Neural crest cell (in vitro differentiated cells): ENCODE measurements at regions not wholly inside any gene's neighbourhood (a gene's known extent, or its start where the extent isn't known, plus 50 kb on each side); places are given as distances from the start of the nearest gene placed in this dataset. TPM values are rescaled to one million over a fixed set of nuclear protein-coding genes. Genes with fewer than 3 reads are reported as not detected.
A peak's percentile ranks its signal among the peaks of the same experiment; 100 is the strongest.

ENCODE experiments used
- DNase-seq: peaks from one replicate; pipeline ENCODE4 v3.0.0; 2021; ENCODE audit warnings: low read depth, mixed read lengths, low spot score
- H3K27ac Mint-ChIP-seq: one replicate; pipeline ENCODE4 v1.8.0; 2021; ENCODE audit warnings: mild to moderate bottlenecking, mixed read lengths; ENCODE audit not compliant: unreplicated experiment
- H3K27me3 Mint-ChIP-seq: 2 replicates; pipeline ENCODE4 v1.8.0; 2021; ENCODE audit warnings: low read depth, mild to moderate bottlenecking, mixed read lengths
- H3K36me3 Mint-ChIP-seq: 2 replicates; pipeline ENCODE4 v1.8.0; 2021; ENCODE audit warnings: low read depth, mild to moderate bottlenecking, mixed read lengths
- H3K4me1 Mint-ChIP-seq: 2 replicates; pipeline ENCODE4 v1.8.0; 2021; ENCODE audit warnings: mixed read lengths
- H3K4me3 Mint-ChIP-seq: one replicate; pipeline ENCODE4 v1.8.0; 2021; ENCODE audit warnings: mild to moderate bottlenecking, mixed read lengths
- H3K9me3 Mint-ChIP-seq: 2 replicates; pipeline ENCODE4 v1.8.0; 2021; ENCODE audit warnings: mixed read lengths
- microRNA-seq: library from miRNA; unstranded; fragments of <30 nt; microRNA quantifications from one replicate; pipeline ENCODE4, GENCODE V29; 2020
- TF ChIP-seq, protein P1 (sequence below): fragments of 200-600 bp; sonication (generic); conservative IDR thresholded peaks from 2 replicates; pipeline ENCODE4 v1.5.0; 2021; ENCODE audit warnings: antibody characterized with exemption, mild to moderate bottlenecking

DNA sequence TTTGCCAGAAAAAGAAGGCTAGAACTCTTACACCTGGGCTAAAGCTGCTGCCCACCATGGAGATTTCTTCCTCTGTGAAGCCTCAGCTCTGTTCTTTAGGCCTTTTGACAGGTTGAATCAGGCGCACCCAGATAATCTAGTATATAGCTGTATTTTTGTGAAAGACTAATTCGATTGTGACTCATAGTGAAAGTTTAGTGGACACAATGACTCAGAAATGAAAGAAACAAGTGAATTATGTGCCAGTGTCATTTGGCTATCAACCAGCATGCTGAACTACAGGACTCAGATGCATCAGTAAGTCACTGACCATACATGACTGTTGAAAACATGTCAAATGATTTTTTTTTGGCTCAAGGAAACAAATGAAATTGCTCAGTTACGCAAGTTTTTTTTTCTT is 425.4 kb downstream of the SLITRK2 start:
- no peak for DNase-seq
- Mint-ChIP-seq H3K4me3 (no peak overlapping the region), H3K4me1 (no peaks in the 10 kb centered on the region), H3K27ac (no peak overlapping the region), H3K27me3 (no peaks in the 10 kb centered on the region), H3K9me3 (peaks cover 5% of the 10 kb centered on the region), H3K36me3 (no peaks in the 10 kb centered on the region)
- TF ChIP-seq, protein P1, sequence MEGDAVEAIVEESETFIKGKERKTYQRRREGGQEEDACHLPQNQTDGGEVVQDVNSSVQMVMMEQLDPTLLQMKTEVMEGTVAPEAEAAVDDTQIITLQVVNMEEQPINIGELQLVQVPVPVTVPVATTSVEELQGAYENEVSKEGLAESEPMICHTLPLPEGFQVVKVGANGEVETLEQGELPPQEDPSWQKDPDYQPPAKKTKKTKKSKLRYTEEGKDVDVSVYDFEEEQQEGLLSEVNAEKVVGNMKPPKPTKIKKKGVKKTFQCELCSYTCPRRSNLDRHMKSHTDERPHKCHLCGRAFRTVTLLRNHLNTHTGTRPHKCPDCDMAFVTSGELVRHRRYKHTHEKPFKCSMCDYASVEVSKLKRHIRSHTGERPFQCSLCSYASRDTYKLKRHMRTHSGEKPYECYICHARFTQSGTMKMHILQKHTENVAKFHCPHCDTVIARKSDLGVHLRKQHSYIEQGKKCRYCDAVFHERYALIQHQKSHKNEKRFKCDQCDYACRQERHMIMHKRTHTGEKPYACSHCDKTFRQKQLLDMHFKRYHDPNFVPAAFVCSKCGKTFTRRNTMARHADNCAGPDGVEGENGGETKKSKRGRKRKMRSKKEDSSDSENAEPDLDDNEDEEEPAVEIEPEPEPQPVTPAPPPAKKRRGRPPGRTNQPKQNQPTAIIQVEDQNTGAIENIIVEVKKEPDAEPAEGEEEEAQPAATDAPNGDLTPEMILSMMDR, result no peak

- Mint-ChIP-seq H3K4me1 (no peaks in the 10 kb centered on the region), H3K9me3 (peaks cover 12% of the 10 kb centered on the region), H3K36me3 (no peaks in the 10 kb centered on the region), H3K27me3 (no peaks in the 10 kb centered on the region), H3K4me3 (no peak overlapping the region), H3K27ac (no peak overlapping the region)
- DNase-seq, result no peak
- TF ChIP-seq, protein P1, result no peak
Measured at GRCh38 chrX:146259207-146259606, 441.6 kb downstream of the SLITRK2 start.

GRCh38 chrX:146264763-146265375 is 447.2 kb downstream of the SLITRK2 start:
- Mint-ChIP-seq H3K36me3 (peaks cover 3% of the 10 kb centered on the region), H3K9me3 (peaks cover 13% of the 10 kb centered on the region), H3K27ac (no peak overlapping the region), H3K4me3 (no peak overlapping the region), H3K4me1 (no peaks in the 10 kb centered on the region), H3K27me3 (no peaks in the 10 kb centered on the region)
- DNase-seq, result no peak
- TF ChIP-seq, protein P1, result no peak

DNA sequence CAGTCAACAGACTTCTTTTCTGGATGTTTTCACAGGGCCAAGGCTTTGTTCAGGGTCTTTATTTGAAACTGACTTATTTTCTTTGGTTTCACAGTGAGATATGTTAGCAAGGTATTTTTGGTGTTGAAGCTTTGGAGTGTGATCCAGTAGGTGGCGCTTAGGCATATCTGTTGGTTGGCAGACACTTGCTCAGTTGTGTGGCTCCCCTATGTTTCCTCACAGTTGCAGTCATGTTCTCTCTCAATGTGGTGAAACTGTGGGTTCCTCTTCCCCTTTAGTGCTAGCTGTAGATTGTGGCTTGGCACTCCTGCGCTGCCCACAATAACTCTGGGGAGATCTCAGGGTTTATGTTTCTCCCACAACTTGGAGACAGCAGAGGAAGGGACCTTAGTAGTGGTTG is 460.8 kb downstream of the SLITRK2 start:
- H3K4me1 Mint-ChIP-seq, result no peaks in the 10 kb centered on the region
- H3K36me3 Mint-ChIP-seq, result peaks cover 2% of the 10 kb centered on the region
- no peak overlapping the region for H3K4me3 Mint-ChIP-seq
- TF ChIP-seq, protein P1, result peak; percentile 49
- no peak overlapping the region for H3K27ac Mint-ChIP-seq
- no peak for DNase-seq
- H3K9me3 Mint-ChIP-seq, result peaks cover 12% of the 10 kb centered on the region
- H3K27me3 Mint-ChIP-seq, result no peaks in the 10 kb centered on the region

Small RNA genes lying in the stretch of these regions (microRNA-seq; reads per million reads assigned to microRNA genes)
- gene MIR888, result 3.0 reads per million
- gene MIR890, result not detected
- gene MIR891A, result 17.8 reads per million, percentile 33 among the genes with 10 or more reads in this experiment
- gene MIR891B, result not detected
- gene MIR892A, result 1.8 reads per million
- gene MIR892B, result not detected
- gene MIR892C, result not detected
